ENCODE measurements at regions not wholly inside any gene's neighbourhood (a gene's known extent, or its start where the extent isn't known, plus 50 kb on each side); places are given as distances from the start of the nearest gene placed in this dataset.
"Not testable (repeated sequence)": the region's sequence is repeated elsewhere in the genome, so short reads cannot be mapped to it uniquely, and the experiment has no call there.

- no peak overlapping the region for H3K27ac Mint-ChIP-seq
- H3K4me1 Mint-ChIP-seq = no peaks in the 10 kb centered on the region
- no peak overlapping the region for H3K4me3 Mint-ChIP-seq
- no peaks in the 10 kb centered on the region for H3K36me3 Mint-ChIP-seq (ENCODE audit: low read depth)
- H3K9me3 Mint-ChIP-seq = no peaks in the 10 kb centered on the region
- ChIA-PET CTCF (no interaction called here), POLR2A (no interaction called here)
- H3K27me3 Mint-ChIP-seq = no peaks in the 10 kb centered on the region
- ATAC-seq (ENCODE audit: low read depth) (no peak), DNase-seq (no peak)
- intact Hi-C loops (cut with micrococcal nuclease) = no loop called here
- TF ChIP-seq, protein P1, sequence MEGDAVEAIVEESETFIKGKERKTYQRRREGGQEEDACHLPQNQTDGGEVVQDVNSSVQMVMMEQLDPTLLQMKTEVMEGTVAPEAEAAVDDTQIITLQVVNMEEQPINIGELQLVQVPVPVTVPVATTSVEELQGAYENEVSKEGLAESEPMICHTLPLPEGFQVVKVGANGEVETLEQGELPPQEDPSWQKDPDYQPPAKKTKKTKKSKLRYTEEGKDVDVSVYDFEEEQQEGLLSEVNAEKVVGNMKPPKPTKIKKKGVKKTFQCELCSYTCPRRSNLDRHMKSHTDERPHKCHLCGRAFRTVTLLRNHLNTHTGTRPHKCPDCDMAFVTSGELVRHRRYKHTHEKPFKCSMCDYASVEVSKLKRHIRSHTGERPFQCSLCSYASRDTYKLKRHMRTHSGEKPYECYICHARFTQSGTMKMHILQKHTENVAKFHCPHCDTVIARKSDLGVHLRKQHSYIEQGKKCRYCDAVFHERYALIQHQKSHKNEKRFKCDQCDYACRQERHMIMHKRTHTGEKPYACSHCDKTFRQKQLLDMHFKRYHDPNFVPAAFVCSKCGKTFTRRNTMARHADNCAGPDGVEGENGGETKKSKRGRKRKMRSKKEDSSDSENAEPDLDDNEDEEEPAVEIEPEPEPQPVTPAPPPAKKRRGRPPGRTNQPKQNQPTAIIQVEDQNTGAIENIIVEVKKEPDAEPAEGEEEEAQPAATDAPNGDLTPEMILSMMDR (IDR thresholded peaks at IDR 0.05) = no peak
These were observed 136.4 kb upstream of the KCNE2 start for GRCh38 chr21:34227386-34227852.

DNA sequence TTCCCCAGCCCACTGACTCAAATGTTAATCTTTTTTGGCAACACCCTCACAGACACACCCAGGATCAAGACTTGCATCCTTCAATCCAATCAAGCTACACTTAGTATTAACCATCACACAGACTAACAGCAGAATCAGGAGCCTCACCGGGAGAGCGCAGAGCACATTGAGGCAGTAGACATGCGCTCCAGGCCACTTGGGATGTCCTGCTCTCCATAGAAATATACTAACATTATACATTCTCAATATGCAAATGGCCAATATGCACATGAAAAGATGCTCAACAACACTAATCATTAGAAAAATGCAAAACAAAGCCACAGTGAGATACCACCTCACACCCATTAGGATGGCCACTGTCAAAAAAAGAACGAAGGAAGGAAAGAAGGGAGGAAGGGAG, 135.0 kb upstream of the KCNE2 start:
- TF ChIP-seq, protein P1 (IDR thresholded peaks at IDR 0.05) = no peak
- Mint-ChIP-seq H3K27me3 (no peaks in the 10 kb centered on the region), H3K9me3 (no peaks in the 10 kb centered on the region), H3K36me3 (ENCODE audit: low read depth) (no peaks in the 10 kb centered on the region), H3K4me1 (peaks cover 3% of the 10 kb centered on the region), H3K4me3 (no peak overlapping the region), H3K27ac (no peak overlapping the region)
- no peak for DNase-seq
- ATAC-seq (ENCODE audit: low read depth) = no peak
- ChIA-PET CTCF (no interaction called here), POLR2A (no interaction called here)
- intact Hi-C loops (cut with micrococcal nuclease) = no loop called here

- peaks cover 4% of the 10 kb centered on the region for H3K4me1 Mint-ChIP-seq
- intact Hi-C loops (cut with micrococcal nuclease) = no loop called here
- CTCF ChIA-PET = no interaction called here
- TF ChIP-seq, protein P1 (IDR thresholded peaks at IDR 0.05) = no peak
- no peaks in the 10 kb centered on the region for H3K36me3 Mint-ChIP-seq (ENCODE audit: low read depth)
- ATAC-seq (ENCODE audit: low read depth) (no peak), DNase-seq (no peak)
- H3K27ac Mint-ChIP-seq = no peak overlapping the region
- no peak overlapping the region for H3K4me3 Mint-ChIP-seq
- POLR2A ChIA-PET = no interaction called here
- no peaks in the 10 kb centered on the region for H3K9me3 Mint-ChIP-seq
- H3K27me3 Mint-ChIP-seq = no peaks in the 10 kb centered on the region
These were observed 134.5 kb upstream of the KCNE2 start for GRCh38 chr21:34229353-34229752.

DNA sequence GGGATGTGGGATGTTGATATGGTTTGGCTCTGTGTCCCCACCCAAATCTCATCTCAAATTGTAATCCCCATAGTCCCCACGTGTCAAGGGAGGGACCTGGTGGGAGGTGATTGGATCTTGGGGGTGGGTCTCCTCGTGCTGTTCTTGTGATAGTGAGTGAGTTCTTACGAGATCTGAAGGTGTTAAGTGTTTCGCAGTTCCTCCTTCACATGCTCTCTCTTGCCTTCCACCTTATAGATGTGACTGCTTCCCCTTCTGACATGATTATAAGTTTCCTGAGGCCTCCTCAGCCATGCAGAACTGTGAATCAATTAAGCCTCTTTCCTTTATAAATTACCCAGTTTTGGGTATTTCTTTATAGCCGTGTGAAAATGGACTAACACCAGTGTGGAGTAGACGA, 130.1 kb upstream of the KCNE2 start:
- POLR2A ChIA-PET; H3K4me3 Mint-ChIP-seq; H3K36me3 Mint-ChIP-seq (ENCODE audit: low read depth); H3K27ac Mint-ChIP-seq; DNase-seq; intact Hi-C loops (cut with micrococcal nuclease); H3K4me1 Mint-ChIP-seq; ATAC-seq (ENCODE audit: low read depth); H3K9me3 Mint-ChIP-seq; CTCF ChIA-PET: not testable (repeated sequence)
- H3K27me3 Mint-ChIP-seq = peaks cover 11% of the 10 kb centered on the region

GRCh38 chr21:34235514-34235913, 128.3 kb upstream of the KCNE2 start:
- peaks cover 4% of the 10 kb centered on the region for H3K4me1 Mint-ChIP-seq
- peaks cover 11% of the 10 kb centered on the region for H3K27me3 Mint-ChIP-seq
- ChIA-PET POLR2A (no interaction called here), CTCF (interaction anchor here (0.6 kb wide), 1 partner anchor 311 kb away, joined by 3 read pairs; no protein-coding TSS in a partner anchor)
- H3K27ac Mint-ChIP-seq = no peak overlapping the region
- H3K36me3 Mint-ChIP-seq (ENCODE audit: low read depth) = no peaks in the 10 kb centered on the region
- TF ChIP-seq, protein P1 (IDR thresholded peaks at IDR 0.05) = no peak
- H3K4me3 Mint-ChIP-seq = no peak overlapping the region
- DNase-seq (no peak), ATAC-seq (ENCODE audit: low read depth) (no peak)
- intact Hi-C loops (cut with micrococcal nuclease) = no loop called here
- peaks cover 2% of the 10 kb centered on the region for H3K9me3 Mint-ChIP-seq

GRCh38 chr21:34242973-34243372, 120.8 kb upstream of the KCNE2 start:
- no peak overlapping the region for H3K27ac Mint-ChIP-seq
- CTCF ChIA-PET = interaction anchor here (1.4 kb wide), 1 partner anchor 319 kb away, joined by 3 read pairs; no protein-coding TSS in a partner anchor
- POLR2A ChIA-PET = no interaction called here
- DNase-seq (no peak), ATAC-seq (ENCODE audit: low read depth) (no peak)
- H3K27me3 Mint-ChIP-seq = peaks cover 4% of the 10 kb centered on the region
- H3K9me3 Mint-ChIP-seq = peaks cover 6% of the 10 kb centered on the region
- H3K4me1 Mint-ChIP-seq = no peaks in the 10 kb centered on the region
- H3K4me3 Mint-ChIP-seq = no peak overlapping the region
- TF ChIP-seq, protein P1 (IDR thresholded peaks at IDR 0.05) = no peak
- intact Hi-C loops (cut with micrococcal nuclease) = loop anchor here (1.0 kb wide), 1 partner anchor 319 kb away; no protein-coding TSS in a partner anchor
- H3K36me3 Mint-ChIP-seq (ENCODE audit: low read depth) = no peaks in the 10 kb centered on the region
